ENCODE measurements at regions not wholly inside any gene's neighbourhood (a gene's known extent, or its start where the extent isn't known, plus 50 kb on each side); places are given as distances from the start of the nearest gene placed in this dataset.

DNA sequence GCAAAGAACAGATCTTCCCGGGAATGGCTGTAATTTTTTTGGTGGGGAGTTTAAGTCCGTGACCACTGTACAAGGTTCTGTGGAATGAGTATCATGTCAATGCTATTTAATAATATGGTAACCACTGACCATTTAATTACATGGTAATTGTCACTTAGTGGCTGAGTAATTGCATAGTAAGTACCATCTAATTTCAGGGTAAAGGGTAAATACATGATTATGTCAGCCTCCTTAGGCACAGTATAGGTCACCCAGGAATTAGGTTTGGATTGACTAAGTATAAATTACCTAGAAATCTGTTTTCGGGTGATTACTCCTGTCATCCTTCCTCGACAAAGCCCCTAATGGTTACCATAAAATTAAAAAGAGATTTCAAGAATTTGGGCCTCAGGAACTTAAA, 120.1 kb upstream of the AGBL1 start:
- intact Hi-C loops (cut with micrococcal nuclease) = no loop called here
- H3K4me1 ChIP-seq = no peaks in the 10 kb centered on the region
- DNase-seq = no peak
- no peak overlapping the region for H3K27ac ChIP-seq (replicated peaks)
- no peaks in the 10 kb centered on the region for H3K36me3 ChIP-seq
- TF ChIP-seq, protein P1, sequence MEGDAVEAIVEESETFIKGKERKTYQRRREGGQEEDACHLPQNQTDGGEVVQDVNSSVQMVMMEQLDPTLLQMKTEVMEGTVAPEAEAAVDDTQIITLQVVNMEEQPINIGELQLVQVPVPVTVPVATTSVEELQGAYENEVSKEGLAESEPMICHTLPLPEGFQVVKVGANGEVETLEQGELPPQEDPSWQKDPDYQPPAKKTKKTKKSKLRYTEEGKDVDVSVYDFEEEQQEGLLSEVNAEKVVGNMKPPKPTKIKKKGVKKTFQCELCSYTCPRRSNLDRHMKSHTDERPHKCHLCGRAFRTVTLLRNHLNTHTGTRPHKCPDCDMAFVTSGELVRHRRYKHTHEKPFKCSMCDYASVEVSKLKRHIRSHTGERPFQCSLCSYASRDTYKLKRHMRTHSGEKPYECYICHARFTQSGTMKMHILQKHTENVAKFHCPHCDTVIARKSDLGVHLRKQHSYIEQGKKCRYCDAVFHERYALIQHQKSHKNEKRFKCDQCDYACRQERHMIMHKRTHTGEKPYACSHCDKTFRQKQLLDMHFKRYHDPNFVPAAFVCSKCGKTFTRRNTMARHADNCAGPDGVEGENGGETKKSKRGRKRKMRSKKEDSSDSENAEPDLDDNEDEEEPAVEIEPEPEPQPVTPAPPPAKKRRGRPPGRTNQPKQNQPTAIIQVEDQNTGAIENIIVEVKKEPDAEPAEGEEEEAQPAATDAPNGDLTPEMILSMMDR (IDR thresholded peaks at IDR 0.05; ENCODE audit: borderline replicate concordance) = no peak
- peaks cover 4% of the 10 kb centered on the region for H3K9me3 ChIP-seq (replicated peaks)
- H3K27me3 ChIP-seq (ENCODE audit: low read depth) = peaks cover 21% of the 10 kb centered on the region
- no peak overlapping the region for H3K4me3 ChIP-seq

DNA sequence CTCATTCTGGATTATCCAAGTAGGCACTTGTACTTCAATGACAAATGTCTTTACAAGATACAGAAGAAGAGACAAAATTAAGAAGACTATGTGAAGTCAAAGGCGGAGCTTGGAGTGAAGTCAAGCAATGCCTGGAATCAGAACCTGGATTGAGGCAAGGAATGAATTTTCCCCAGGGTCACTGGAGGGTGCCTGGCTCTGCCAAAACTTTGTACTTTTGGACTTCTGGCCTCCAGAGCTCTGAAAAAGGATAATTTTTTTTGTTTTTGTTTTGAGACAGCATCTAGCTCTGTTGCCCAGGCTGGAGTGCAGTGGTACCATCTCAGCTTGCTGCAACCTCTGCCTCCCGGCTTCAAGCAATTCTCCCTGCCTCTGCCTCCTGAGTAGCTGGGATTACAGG, 119.3 kb upstream of the AGBL1 start:
- Histone ChIP-seq H3K9me3 (replicated peaks) (peaks cover 4% of the 10 kb centered on the region), H3K27ac (replicated peaks) (no peak overlapping the region), H3K36me3 (no peaks in the 10 kb centered on the region), H3K27me3 (ENCODE audit: low read depth) (peaks cover 27% of the 10 kb centered on the region), H3K4me3 (no peak overlapping the region), H3K4me1 (no peaks in the 10 kb centered on the region)
- TF ChIP-seq, protein P1 (IDR thresholded peaks at IDR 0.05; ENCODE audit: borderline replicate concordance) = no peak
- intact Hi-C loops (cut with micrococcal nuclease) = no loop called here
- DNase-seq = no peak

DNA sequence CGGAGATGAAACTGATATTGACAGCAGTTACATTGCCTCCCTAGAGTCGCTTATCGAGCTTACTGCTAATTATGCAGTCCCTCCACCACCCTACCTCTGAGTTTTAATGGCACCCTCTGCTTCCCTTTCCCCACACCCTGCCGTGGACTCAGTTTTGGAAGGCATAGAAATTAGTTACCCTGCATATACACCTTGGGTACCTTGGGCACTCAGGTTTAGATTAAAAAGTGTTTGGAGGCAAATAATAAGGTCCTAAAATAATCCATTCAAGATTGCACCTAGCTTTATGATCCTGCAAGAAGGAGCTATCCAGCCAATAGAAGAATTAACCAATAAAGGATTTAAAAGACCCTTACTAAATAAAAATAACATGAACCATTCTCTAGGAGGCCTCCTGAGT, 117.8 kb upstream of the AGBL1 start:
- TF ChIP-seq, protein P1 (IDR thresholded peaks at IDR 0.05; ENCODE audit: borderline replicate concordance) = no peak
- H3K27me3 ChIP-seq (ENCODE audit: low read depth) = peaks cover 36% of the 10 kb centered on the region
- peaks cover 4% of the 10 kb centered on the region for H3K9me3 ChIP-seq (replicated peaks)
- H3K27ac ChIP-seq (replicated peaks) = no peak overlapping the region
- no peak for DNase-seq
- H3K4me1 ChIP-seq = no peaks in the 10 kb centered on the region
- no peak overlapping the region for H3K4me3 ChIP-seq
- H3K36me3 ChIP-seq = no peaks in the 10 kb centered on the region
- intact Hi-C loops (cut with micrococcal nuclease) = no loop called here

DNA sequence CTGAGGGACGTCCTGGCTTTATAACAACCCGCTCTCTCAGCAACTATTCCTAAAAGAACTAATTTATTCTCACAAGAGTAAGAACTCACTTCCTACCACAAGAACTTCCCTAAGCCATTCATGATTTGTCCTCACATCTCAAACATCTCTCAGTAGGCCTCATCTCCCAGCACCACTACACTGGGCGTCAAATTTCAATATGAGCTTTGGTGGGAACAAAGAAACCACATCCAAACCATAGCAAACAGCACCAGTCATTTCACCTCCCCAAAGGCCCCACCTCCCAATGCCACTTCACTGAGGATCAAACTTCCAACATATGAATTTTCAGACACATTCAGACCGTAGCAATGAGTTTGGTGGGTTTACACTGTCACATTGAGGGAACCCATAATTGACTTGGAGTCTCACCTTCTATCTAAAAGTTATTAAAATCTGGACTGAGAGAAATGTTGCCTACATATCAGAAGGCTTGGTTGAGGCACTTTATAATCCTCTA, 116.4 kb upstream of the AGBL1 start:
- intact Hi-C loops (cut with micrococcal nuclease) = no loop called here
- Histone ChIP-seq H3K4me3 (no peak overlapping the region), H3K9me3 (replicated peaks) (peaks cover 4% of the 10 kb centered on the region), H3K27me3 (ENCODE audit: low read depth) (peaks cover 30% of the 10 kb centered on the region), H3K27ac (replicated peaks) (no peak overlapping the region), H3K36me3 (no peaks in the 10 kb centered on the region), H3K4me1 (no peaks in the 10 kb centered on the region)
- DNase-seq = no peak
- TF ChIP-seq, protein P1 (IDR thresholded peaks at IDR 0.05; ENCODE audit: borderline replicate concordance) = no peak

DNA sequence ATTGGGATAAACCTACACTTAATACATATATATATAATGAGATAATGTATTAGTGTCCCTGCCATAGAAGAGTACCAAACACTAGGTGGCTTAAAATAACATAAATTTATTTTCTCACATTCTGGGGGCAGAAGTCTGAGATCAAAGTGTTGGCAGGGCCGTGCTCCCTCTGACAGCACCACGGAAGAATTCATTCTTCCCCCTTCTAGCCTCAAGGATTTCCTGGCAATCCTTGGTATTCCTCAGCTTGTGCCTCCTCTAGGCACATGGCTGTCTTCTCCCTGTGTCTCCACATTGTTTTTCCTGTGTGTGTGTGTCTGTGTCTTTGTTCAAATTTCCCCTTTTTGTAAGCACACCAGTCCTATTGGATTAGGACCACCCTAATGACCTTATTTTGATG, 115.2 kb upstream of the AGBL1 start:
- no peak for DNase-seq
- Histone ChIP-seq H3K27me3 (ENCODE audit: low read depth) (peaks cover 22% of the 10 kb centered on the region), H3K4me1 (no peaks in the 10 kb centered on the region), H3K9me3 (replicated peaks) (peaks cover 4% of the 10 kb centered on the region), H3K4me3 (no peak overlapping the region), H3K36me3 (no peaks in the 10 kb centered on the region), H3K27ac (replicated peaks) (no peak overlapping the region)
- intact Hi-C loops (cut with micrococcal nuclease) = no loop called here
- TF ChIP-seq, protein P1 (IDR thresholded peaks at IDR 0.05; ENCODE audit: borderline replicate concordance) = no peak

DNA sequence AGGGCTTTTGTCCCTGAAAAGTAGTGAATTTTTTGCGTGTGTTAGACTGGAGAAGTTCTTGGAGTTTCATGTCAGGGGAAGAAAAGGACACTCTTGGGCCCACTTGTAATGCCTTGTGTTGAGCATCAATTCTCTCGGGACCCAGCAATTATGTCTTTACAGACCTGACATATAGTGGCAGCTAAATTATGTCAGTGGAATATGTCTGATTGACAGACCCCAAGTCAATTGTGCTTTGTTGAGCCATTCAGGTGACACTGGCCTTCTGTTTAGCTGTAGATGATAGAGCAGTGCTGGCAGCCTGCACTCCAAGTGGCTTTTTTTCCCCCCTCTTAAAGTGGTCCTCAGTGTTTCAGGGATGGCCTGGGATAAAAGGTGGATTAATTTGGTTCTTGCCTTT, 112.1 kb upstream of the AGBL1 start:
- Histone ChIP-seq H3K27me3 (ENCODE audit: low read depth) (peaks cover 15% of the 10 kb centered on the region), H3K36me3 (no peaks in the 10 kb centered on the region), H3K9me3 (replicated peaks) (peaks cover 4% of the 10 kb centered on the region), H3K4me3 (no peak overlapping the region), H3K4me1 (no peaks in the 10 kb centered on the region), H3K27ac (replicated peaks) (no peak overlapping the region)
- TF ChIP-seq, protein P1 (IDR thresholded peaks at IDR 0.05; ENCODE audit: borderline replicate concordance) = no peak
- intact Hi-C loops (cut with micrococcal nuclease) = no loop called here
- DNase-seq = no peak
